Suprapubic skin (tissue), 4 donors: ENCODE measurements at regions not wholly inside any gene's neighbourhood (a gene's known extent, or its start where the extent isn't known, plus 50 kb on each side); places are given as distances from the start of the nearest gene placed in this dataset.

Experiments
- DNase-seq, 2 donors: peaks; one replicate each; pipeline ENCODE4 v3.0.0-alpha.2; 2019; ENCODE audit warnings: low spot score in 2 of 2
- H3K27ac ChIP-seq: fragments of 200-600 bp; sonication (generic); one replicate; pipeline ENCODE4 v1.5.1; 2019
- H3K27me3 ChIP-seq: fragments of 200-600 bp; sonication (generic); one replicate; pipeline ENCODE4 v1.5.1; 2019
- H3K36me3 ChIP-seq: fragments of 200-600 bp; sonication (generic); one replicate; pipeline ENCODE4 v1.5.1; 2019
- H3K4me1 ChIP-seq: fragments of 200-600 bp; sonication (generic); one replicate; pipeline ENCODE4 v1.5.1; 2019
- H3K4me3 ChIP-seq: fragments of 200-600 bp; sonication (generic); one replicate; pipeline ENCODE4 v1.5.1; 2019; ENCODE audit warnings: mild to moderate bottlenecking
- H3K9me3 ChIP-seq: fragments of 200-600 bp; sonication (generic); one replicate; pipeline ENCODE4 v1.5.1; 2019
- EP300 ChIP-seq: sonication (generic); formaldehyde crosslinking; IDR thresholded peaks from one replicate; pipeline ENCODE4 v1.6.1; 2017; ENCODE audit warnings: antibody characterized with exemption
- POLR2A ChIP-seq, 2 donors: fragments of 450-650 bp; IDR thresholded peaks; one replicate each; pipeline ENCODE4 v1.6.1; 2017; ENCODE audit warnings: antibody characterized with exemption in 2 of 2, mild to moderate bottlenecking in 2 of 2, moderate library complexity in 2 of 2
- POLR2AphosphoS5 ChIP-seq, 3 donors: sonication (generic); formaldehyde crosslinking; IDR thresholded peaks; one replicate each; pipeline ENCODE4 v1.6.1; 2017; ENCODE audit warnings: antibody characterized with exemption in 3 of 3
- WGBS: methylation state at CpG from one replicate; pipeline ENCODE4 v1.1.5; 2018; 5-methylcytosine and 5-hydroxymethylcytosine counted together
- TF ChIP-seq, protein P1 (sequence below), 2 donors: fragments of 200-600 bp in 1 of 2; fragments of 450-650 bp in 1 of 2; sonication (generic) in 1 of 2; IDR thresholded peaks; one replicate each; pipeline ENCODE4 v1.5.1; 2016 to 2019; ENCODE audit warnings: antibody characterized with exemption in 2 of 2, mild to moderate bottlenecking in 1 of 2, moderate library complexity in 1 of 2

DNA sequence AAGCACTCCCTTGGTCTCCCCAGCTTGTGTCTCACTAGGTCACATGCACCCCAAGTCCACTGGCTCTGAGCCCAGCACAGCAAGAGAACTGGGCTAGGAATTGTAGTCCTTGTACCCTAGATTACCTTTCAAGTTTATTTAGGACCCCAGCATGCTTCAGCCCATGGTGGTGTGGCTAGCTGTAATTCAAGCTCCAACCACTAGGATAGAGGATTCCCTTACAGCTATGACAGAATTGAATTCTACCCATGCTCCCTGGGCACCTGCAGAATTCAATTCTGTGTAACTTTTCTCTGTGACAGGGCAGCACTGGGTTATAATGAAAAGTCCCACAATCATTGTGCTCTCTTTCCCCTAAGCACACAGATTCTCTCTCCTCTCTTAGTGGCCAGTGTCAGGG is 253.8 kb upstream of the DMD start:
- Histone ChIP-seq H3K36me3 (no peaks in the 10 kb centered on the region), H3K4me1 (no peaks in the 10 kb centered on the region), H3K27ac (no peak overlapping the region), H3K27me3 (no peaks in the 10 kb centered on the region), H3K9me3 (no peaks in the 10 kb centered on the region), H3K4me3 (no peak overlapping the region)
- DNase-seq = no peak
- TF ChIP-seq POLR2A (IDR thresholded peaks at IDR 0.05) = no peak
- no peak for TF ChIP-seq POLR2AphosphoS5 (IDR thresholded peaks at IDR 0.05)
- TF ChIP-seq, protein P1, sequence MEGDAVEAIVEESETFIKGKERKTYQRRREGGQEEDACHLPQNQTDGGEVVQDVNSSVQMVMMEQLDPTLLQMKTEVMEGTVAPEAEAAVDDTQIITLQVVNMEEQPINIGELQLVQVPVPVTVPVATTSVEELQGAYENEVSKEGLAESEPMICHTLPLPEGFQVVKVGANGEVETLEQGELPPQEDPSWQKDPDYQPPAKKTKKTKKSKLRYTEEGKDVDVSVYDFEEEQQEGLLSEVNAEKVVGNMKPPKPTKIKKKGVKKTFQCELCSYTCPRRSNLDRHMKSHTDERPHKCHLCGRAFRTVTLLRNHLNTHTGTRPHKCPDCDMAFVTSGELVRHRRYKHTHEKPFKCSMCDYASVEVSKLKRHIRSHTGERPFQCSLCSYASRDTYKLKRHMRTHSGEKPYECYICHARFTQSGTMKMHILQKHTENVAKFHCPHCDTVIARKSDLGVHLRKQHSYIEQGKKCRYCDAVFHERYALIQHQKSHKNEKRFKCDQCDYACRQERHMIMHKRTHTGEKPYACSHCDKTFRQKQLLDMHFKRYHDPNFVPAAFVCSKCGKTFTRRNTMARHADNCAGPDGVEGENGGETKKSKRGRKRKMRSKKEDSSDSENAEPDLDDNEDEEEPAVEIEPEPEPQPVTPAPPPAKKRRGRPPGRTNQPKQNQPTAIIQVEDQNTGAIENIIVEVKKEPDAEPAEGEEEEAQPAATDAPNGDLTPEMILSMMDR (IDR thresholded peaks at IDR 0.05) = no peak
- no peak for TF ChIP-seq EP300

DNA sequence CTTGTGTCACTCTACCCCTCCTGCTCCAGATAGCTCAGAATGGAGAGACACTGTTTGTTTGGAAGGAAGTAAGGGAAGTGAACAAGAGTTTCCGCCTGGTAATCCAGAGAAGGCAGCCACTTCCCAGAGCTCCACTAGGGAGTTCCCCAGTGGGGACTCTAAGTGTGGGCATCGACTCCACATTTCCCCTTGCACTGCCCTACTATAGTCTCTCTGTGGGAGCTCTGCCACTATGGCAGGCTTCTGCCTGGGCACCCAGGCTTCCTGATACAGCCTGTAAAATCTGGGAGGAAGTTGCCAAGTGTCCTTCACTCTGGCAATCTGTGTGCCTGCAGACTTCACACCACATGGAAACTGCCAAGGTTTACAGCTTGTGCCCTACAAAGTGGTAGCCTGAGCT is 245.8 kb upstream of the DMD start:
- WGBS = no CpG with 5 or more reads among the region's 2 CpGs
- H3K4me3 ChIP-seq = no peak overlapping the region

DNA sequence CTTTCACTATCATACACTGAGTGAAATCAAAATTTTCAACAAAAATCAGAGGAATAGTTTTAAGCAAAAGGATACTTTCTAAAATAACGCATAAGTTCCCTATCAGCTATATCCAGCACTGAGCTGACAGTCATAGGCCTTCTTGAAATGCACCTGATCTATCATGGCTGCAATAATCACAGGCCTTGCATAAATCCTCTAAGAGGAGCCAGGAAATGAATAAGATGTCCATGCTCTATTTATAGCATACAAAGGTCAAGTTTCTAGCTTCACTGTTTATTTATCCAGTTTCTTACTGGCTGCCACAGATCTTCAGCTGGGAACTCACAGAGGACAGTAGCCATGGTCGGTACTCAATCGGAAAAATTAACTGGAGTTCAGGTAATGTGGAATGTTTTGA is 235.9 kb upstream of the DMD start:
- Histone ChIP-seq H3K36me3 (no peaks in the 10 kb centered on the region), H3K9me3 (no peaks in the 10 kb centered on the region), H3K27me3 (no peaks in the 10 kb centered on the region), H3K27ac (no peak overlapping the region), H3K4me3 (no peak overlapping the region), H3K4me1 (no peaks in the 10 kb centered on the region)
- WGBS = 87% methylated on average over 3 of the region's 3 CpGs
- TF ChIP-seq, protein P1 (IDR thresholded peaks at IDR 0.05) = no peak
- TF ChIP-seq EP300 = no peak
- no peak for TF ChIP-seq POLR2A (IDR thresholded peaks at IDR 0.05)
- TF ChIP-seq POLR2AphosphoS5 (IDR thresholded peaks at IDR 0.05) = no peak
- DNase-seq = no peak

More for the DNA sequence above, 245.8 kb upstream of the DMD start:
- Histone ChIP-seq H3K27ac (no peak overlapping the region), H3K36me3 (no peaks in the 10 kb centered on the region), H3K9me3 (no peaks in the 10 kb centered on the region), H3K27me3 (no peaks in the 10 kb centered on the region), H3K4me1 (no peaks in the 10 kb centered on the region)
- no peak for DNase-seq
- no peak for TF ChIP-seq EP300
- TF ChIP-seq POLR2A (IDR thresholded peaks at IDR 0.05) = no peak
- TF ChIP-seq POLR2AphosphoS5 (IDR thresholded peaks at IDR 0.05) = no peak
- TF ChIP-seq, protein P1 (IDR thresholded peaks at IDR 0.05) = no peak

DNA sequence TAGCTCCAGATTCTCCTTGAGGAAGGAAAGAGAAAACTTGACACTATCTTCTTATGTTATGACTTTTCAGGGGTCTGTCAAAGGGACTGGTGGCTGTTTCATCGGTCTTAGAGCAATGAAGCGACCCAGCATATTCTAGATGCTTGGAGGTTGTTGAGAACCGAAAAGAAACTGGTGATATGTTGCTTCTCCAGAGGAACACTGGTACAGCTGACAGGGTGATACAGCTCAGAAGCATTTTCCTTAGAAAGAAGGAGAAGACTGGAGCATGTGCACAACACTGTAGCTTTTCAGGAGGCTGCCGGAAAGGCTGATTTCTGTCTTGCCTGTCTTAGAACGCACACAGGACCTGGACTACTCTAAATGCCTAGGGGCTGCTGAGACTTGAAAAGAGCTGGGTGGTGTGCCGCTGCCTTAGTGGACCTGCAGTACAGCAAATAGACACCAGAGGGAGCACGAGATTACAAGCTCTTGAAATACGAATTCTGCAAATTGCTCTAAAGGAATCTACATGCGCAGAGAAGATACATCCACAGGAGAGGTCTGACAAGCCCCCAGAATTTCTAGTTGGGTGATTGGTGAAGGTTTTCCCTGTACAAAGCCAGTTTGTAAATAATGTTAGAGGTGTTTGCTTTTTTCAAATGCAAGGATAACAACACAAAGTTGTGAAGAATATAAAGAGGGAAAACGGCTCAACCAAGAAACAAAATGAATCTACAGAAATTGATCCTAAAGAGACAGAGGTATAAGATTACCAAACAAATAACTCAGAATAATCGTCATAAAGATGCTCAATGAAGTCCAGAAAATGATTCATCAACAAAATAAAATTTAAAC is 223.1 kb upstream of the DMD start:
- Histone ChIP-seq H3K9me3 (no peaks in the 10 kb centered on the region), H3K36me3 (no peaks in the 10 kb centered on the region), H3K4me1 (no peaks in the 10 kb centered on the region), H3K27ac (no peak overlapping the region), H3K27me3 (no peaks in the 10 kb centered on the region), H3K4me3 (no peak overlapping the region)
- 29% methylated on average over 11 of the region's 11 CpGs for WGBS
- TF ChIP-seq POLR2A (IDR thresholded peaks at IDR 0.05) = no peak
- TF ChIP-seq, protein P1 (IDR thresholded peaks at IDR 0.05) = peak; percentile 64 to 77
- DNase-seq = no peak

DNA sequence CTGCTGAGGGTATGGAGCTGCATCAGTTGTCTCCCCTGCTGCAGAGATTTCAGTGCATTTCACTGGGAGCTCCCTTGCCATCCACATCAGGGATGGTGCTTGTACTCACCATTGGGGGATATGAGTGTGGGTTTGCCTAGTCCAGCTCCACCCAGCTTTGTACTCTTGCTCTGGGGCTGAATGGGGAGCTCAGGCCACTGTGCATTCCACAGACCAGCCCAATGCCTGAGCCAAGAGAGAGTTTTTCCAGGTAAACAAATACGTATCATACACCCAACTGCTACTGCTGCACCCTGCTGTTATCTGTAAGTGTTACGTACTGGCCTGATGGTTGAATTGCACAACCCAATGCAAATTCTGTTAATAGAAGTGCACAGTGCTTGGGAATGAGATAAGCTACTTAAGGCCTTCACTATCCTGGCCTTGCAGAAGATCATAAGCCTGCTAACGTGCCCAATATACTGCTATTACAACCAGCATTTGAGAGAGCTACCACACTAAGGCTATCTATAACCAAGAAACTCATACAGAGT is 205.0 kb upstream of the DMD start:
- no peaks in the 10 kb centered on the region for H3K36me3 ChIP-seq
- no peaks in the 10 kb centered on the region for H3K27me3 ChIP-seq
- TF ChIP-seq POLR2A (IDR thresholded peaks at IDR 0.05) (no peak), EP300 (no peak)
- no peak overlapping the region for H3K4me3 ChIP-seq
- DNase-seq = no peak
- no peaks in the 10 kb centered on the region for H3K4me1 ChIP-seq
- no peak overlapping the region for H3K27ac ChIP-seq
- 60% methylated on average over 3 of the region's 3 CpGs for WGBS
- no peaks in the 10 kb centered on the region for H3K9me3 ChIP-seq
